ENCODE measurements at regions not wholly inside any gene's neighbourhood (a gene's known extent, or its start where the extent isn't known, plus 50 kb on each side); places are given as distances from the start of the nearest gene placed in this dataset.

- Histone ChIP-seq H3K27ac (ENCODE audit: low read depth in 1 of 2, low read length in 1 of 2) (no peak overlapping the region), H3K27me3 (ENCODE audit: control insufficient read depth in 2 of 2, insufficient read depth in 1 of 2, low read length in 1 of 2) (peaks cover 61 to 83% of the 10 kb centered on the region in 2 donors), H3K4me1 (ENCODE audit: control insufficient read depth in 2 of 2, insufficient read depth in 2 of 2, low read length in 2 of 2) (peaks cover 0 to 12% of the 10 kb centered on the region in 2 donors), H3K4me3 (ENCODE audit: low read length in 2 of 2) (no peak overlapping the region), H3K36me3 (ENCODE audit: control insufficient read depth in 2 of 2, insufficient read depth in 2 of 2, low read length in 1 of 2) (no peaks in the 10 kb centered on the region), H3K9me3 (ENCODE audit: control insufficient read depth in 2 of 2, insufficient read depth in 1 of 2, low read length in 1 of 2) (peaks cover 3 to 5% of the 10 kb centered on the region in 2 donors)
- DNase-seq (ENCODE audit: low read depth in 6 of 9, low spot score in 9 of 9): no peak
- WGBS: 13% methylated on average over 28 of the region's 28 CpGs
Observed at GRCh38 chr5:88144219-88145001, 124.2 kb downstream of the TMEM161B start.

- no peak overlapping the region for H3K4me3 ChIP-seq (ENCODE audit: low read length in 2 of 2)
- no peak for DNase-seq (ENCODE audit: low read depth in 6 of 9, low spot score in 9 of 9)
- H3K9me3 ChIP-seq (ENCODE audit: control insufficient read depth in 2 of 2, insufficient read depth in 1 of 2, low read length in 1 of 2): peaks cover 3 to 5% of the 10 kb centered on the region in 2 donors
- H3K4me1 ChIP-seq (ENCODE audit: control insufficient read depth in 2 of 2, insufficient read depth in 2 of 2, low read length in 2 of 2): peaks cover 0 to 12% of the 10 kb centered on the region in 2 donors
- peaks cover 61 to 85% of the 10 kb centered on the region in 2 donors for H3K27me3 ChIP-seq (ENCODE audit: control insufficient read depth in 2 of 2, insufficient read depth in 1 of 2, low read length in 1 of 2)
- no peak overlapping the region for H3K27ac ChIP-seq (ENCODE audit: low read depth in 1 of 2, low read length in 1 of 2)
- H3K36me3 ChIP-seq (ENCODE audit: control insufficient read depth in 2 of 2, insufficient read depth in 2 of 2, low read length in 1 of 2): no peaks in the 10 kb centered on the region
- 26% methylated on average over 10 of the region's 10 CpGs for WGBS
Observed at GRCh38 chr5:88143693-88144218, 124.9 kb downstream of the TMEM161B start.

- Histone ChIP-seq H3K27me3 (ENCODE audit: control insufficient read depth in 2 of 2, insufficient read depth in 1 of 2, low read length in 1 of 2) (peaks cover 61 to 85% of the 10 kb centered on the region in 2 donors), H3K4me1 (ENCODE audit: control insufficient read depth in 2 of 2, insufficient read depth in 2 of 2, low read length in 2 of 2) (peaks cover 0 to 12% of the 10 kb centered on the region in 2 donors), H3K36me3 (ENCODE audit: control insufficient read depth in 2 of 2, insufficient read depth in 2 of 2, low read length in 1 of 2) (no peaks in the 10 kb centered on the region), H3K4me3 (ENCODE audit: low read length in 2 of 2) (no peak overlapping the region), H3K9me3 (ENCODE audit: control insufficient read depth in 2 of 2, insufficient read depth in 1 of 2, low read length in 1 of 2) (peaks cover 3 to 5% of the 10 kb centered on the region in 2 donors), H3K27ac (ENCODE audit: low read depth in 1 of 2, low read length in 1 of 2) (no peak overlapping the region)
- peak in 1 of 9 donors; percentile 3 for DNase-seq (ENCODE audit: low read depth in 6 of 9, low spot score in 9 of 9)
- 7% methylated on average over 20 of the region's 20 CpGs for WGBS
Observed at GRCh38 chr5:88142886-88143692, 125.6 kb downstream of the TMEM161B start.

- no peaks in the 10 kb centered on the region for H3K36me3 ChIP-seq (ENCODE audit: control insufficient read depth in 2 of 2, insufficient read depth in 2 of 2, low read length in 1 of 2)
- no peak overlapping the region for H3K4me3 ChIP-seq (ENCODE audit: low read length in 2 of 2)
- 17% methylated on average over 2 of the region's 2 CpGs for WGBS
- peaks cover 0 to 12% of the 10 kb centered on the region in 2 donors for H3K4me1 ChIP-seq (ENCODE audit: control insufficient read depth in 2 of 2, insufficient read depth in 2 of 2, low read length in 2 of 2)
- H3K9me3 ChIP-seq (ENCODE audit: control insufficient read depth in 2 of 2, insufficient read depth in 1 of 2, low read length in 1 of 2): peaks cover 3 to 5% of the 10 kb centered on the region in 2 donors
- peak in 1 of 9 donors; percentile 7 for DNase-seq (ENCODE audit: low read depth in 6 of 9, low spot score in 9 of 9)
- no peak overlapping the region for H3K27ac ChIP-seq (ENCODE audit: low read depth in 1 of 2, low read length in 1 of 2)
- H3K27me3 ChIP-seq (ENCODE audit: control insufficient read depth in 2 of 2, insufficient read depth in 1 of 2, low read length in 1 of 2): peaks cover 61 to 83% of the 10 kb centered on the region in 2 donors
Observed at GRCh38 chr5:88142636-88142885, 126.1 kb downstream of the TMEM161B start.

GRCh38 chr5:88140856-88141752 is 127.5 kb downstream of the TMEM161B start:
- Histone ChIP-seq H3K9me3 (ENCODE audit: control insufficient read depth in 2 of 2, insufficient read depth in 1 of 2, low read length in 1 of 2) (peaks cover 3 to 5% of the 10 kb centered on the region in 2 donors), H3K27me3 (ENCODE audit: control insufficient read depth in 2 of 2, insufficient read depth in 1 of 2, low read length in 1 of 2) (peaks cover 58 to 71% of the 10 kb centered on the region in 2 donors), H3K36me3 (ENCODE audit: control insufficient read depth in 2 of 2, insufficient read depth in 2 of 2, low read length in 1 of 2) (no peaks in the 10 kb centered on the region), H3K27ac (ENCODE audit: low read depth in 1 of 2, low read length in 1 of 2) (no peak overlapping the region), H3K4me1 (ENCODE audit: control insufficient read depth in 2 of 2, insufficient read depth in 2 of 2, low read length in 2 of 2) (peaks cover 0 to 12% of the 10 kb centered on the region in 2 donors), H3K4me3 (ENCODE audit: low read length in 2 of 2) (peak overlapping the region; percentile 29 to 30)
- WGBS: 3% methylated on average over 49 of the region's 49 CpGs
- DNase-seq (ENCODE audit: low read depth in 6 of 9, low spot score in 9 of 9): peak; percentile 18 to 84 (median 53)

DNA sequence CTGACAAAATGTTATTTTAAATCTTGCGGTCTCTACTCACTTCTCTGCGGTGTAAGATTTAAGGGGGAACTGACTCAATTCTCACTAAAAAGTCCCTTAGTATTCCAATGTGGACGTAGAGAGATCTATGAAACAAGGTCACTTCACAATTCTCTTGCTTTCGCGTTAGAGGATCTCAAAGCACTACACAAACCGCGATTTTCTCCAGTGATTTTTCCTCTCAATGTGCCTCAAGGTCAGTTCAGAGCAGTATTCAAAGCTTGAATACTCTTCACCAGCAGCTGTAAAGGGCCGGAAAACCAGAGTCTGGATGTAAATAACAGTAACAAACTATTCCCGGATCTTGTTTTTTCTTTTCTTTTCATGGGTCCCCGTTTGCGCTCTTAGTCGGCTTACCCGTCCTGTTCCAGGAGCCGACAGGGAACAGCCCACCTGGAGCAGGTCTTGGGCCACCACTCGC is 128.2 kb downstream of the TMEM161B start:
- Histone ChIP-seq H3K27ac (ENCODE audit: low read depth in 1 of 2, low read length in 1 of 2) (no peak overlapping the region), H3K27me3 (ENCODE audit: control insufficient read depth in 2 of 2, insufficient read depth in 1 of 2, low read length in 1 of 2) (peaks cover 51 to 65% of the 10 kb centered on the region in 2 donors)
- DNase-seq (ENCODE audit: low read depth in 6 of 9, low spot score in 9 of 9): peak in 1 of 9 donors; percentile 4

GRCh38 chr5:88130211-88130815 is 138.3 kb downstream of the TMEM161B start:
- H3K4me3 ChIP-seq (ENCODE audit: low read length in 2 of 2): no peak overlapping the region
- no peaks in the 10 kb centered on the region for H3K36me3 ChIP-seq (ENCODE audit: control insufficient read depth in 2 of 2, insufficient read depth in 2 of 2, low read length in 1 of 2)
- H3K9me3 ChIP-seq (ENCODE audit: control insufficient read depth in 2 of 2, insufficient read depth in 1 of 2, low read length in 1 of 2): no peaks in the 10 kb centered on the region
- no peaks in the 10 kb centered on the region for H3K27me3 ChIP-seq (ENCODE audit: control insufficient read depth in 2 of 2, insufficient read depth in 1 of 2, low read length in 1 of 2)
- H3K4me1 ChIP-seq (ENCODE audit: control insufficient read depth in 2 of 2, insufficient read depth in 2 of 2, low read length in 2 of 2): no peaks in the 10 kb centered on the region
- WGBS: 98% methylated on average over 5 of the region's 5 CpGs
- H3K27ac ChIP-seq (ENCODE audit: low read depth in 1 of 2, low read length in 1 of 2): no peak overlapping the region
- no peak for DNase-seq (ENCODE audit: low read depth in 6 of 9, low spot score in 9 of 9)

More for the DNA sequence above, 128.2 kb downstream of the TMEM161B start:
- WGBS: 10% methylated on average over 15 of the region's 15 CpGs
- Histone ChIP-seq H3K4me3 (ENCODE audit: low read length in 2 of 2) (peak overlapping the region in 1 of 2 donors; percentile 29), H3K4me1 (ENCODE audit: control insufficient read depth in 2 of 2, insufficient read depth in 2 of 2, low read length in 2 of 2) (peaks cover 0 to 12% of the 10 kb centered on the region in 2 donors), H3K9me3 (ENCODE audit: control insufficient read depth in 2 of 2, insufficient read depth in 1 of 2, low read length in 1 of 2) (peaks cover 3 to 5% of the 10 kb centered on the region in 2 donors), H3K36me3 (ENCODE audit: control insufficient read depth in 2 of 2, insufficient read depth in 2 of 2, low read length in 1 of 2) (no peaks in the 10 kb centered on the region)

- Histone ChIP-seq H3K27ac (ENCODE audit: low read depth in 1 of 2, low read length in 1 of 2) (no peak overlapping the region), H3K9me3 (ENCODE audit: control insufficient read depth in 2 of 2, insufficient read depth in 1 of 2, low read length in 1 of 2) (no peaks in the 10 kb centered on the region), H3K4me3 (ENCODE audit: low read length in 2 of 2) (no peak overlapping the region), H3K27me3 (ENCODE audit: control insufficient read depth in 2 of 2, insufficient read depth in 1 of 2, low read length in 1 of 2) (no peaks in the 10 kb centered on the region), H3K36me3 (ENCODE audit: control insufficient read depth in 2 of 2, insufficient read depth in 2 of 2, low read length in 1 of 2) (no peaks in the 10 kb centered on the region), H3K4me1 (ENCODE audit: control insufficient read depth in 2 of 2, insufficient read depth in 2 of 2, low read length in 2 of 2) (no peaks in the 10 kb centered on the region)
- 98% methylated on average over 2 of the region's 2 CpGs for WGBS
- no peak for DNase-seq (ENCODE audit: low read depth in 6 of 9, low spot score in 9 of 9)
Observed at GRCh38 chr5:88128813-88129212, 139.8 kb downstream of the TMEM161B start.

Data from thymus (tissue), 11 donors.